ENCODE measurements at regions not wholly inside any gene's neighbourhood (a gene's known extent, or its start where the extent isn't known, plus 50 kb on each side); places are given as distances from the start of the nearest gene placed in this dataset.

- TF ChIP-seq POLR2A (IDR thresholded peaks at IDR 0.05) (no peak), CTCF (IDR thresholded peaks at IDR 0.05) (no peak)
Measured at GRCh38 chr16:16934660-16935059, 536.1 kb downstream of the XYLT1 start.

All from testis (tissue), 2 donors.